Aorta (tissue), 5 donors: ENCODE measurements at regions not wholly inside any gene's neighbourhood (a gene's known extent, or its start where the extent isn't known, plus 50 kb on each side); places are given as distances from the start of the nearest gene placed in this dataset.
A peak's percentile ranks its signal among the peaks of the same experiment; 100 is the strongest.

Experiments
- ATAC-seq: fragments of 200-7000 bp; cut with Tn5 transposase; one replicate; pipeline ENCODE4 v1.9.1; 2022; ENCODE audit warnings: moderate library complexity; ENCODE audit not compliant: low FRiP score
- DNase-seq, 2 donors: peaks; one replicate each; pipeline ENCODE4 v3.0.0-alpha.2; 2020
- H3K27ac ChIP-seq, 2 donors: one replicate each; pipeline ENCODE4 v1.5.1; 2013; ENCODE audit warnings: low read length in 2 of 2, mild to moderate bottlenecking in 2 of 2, moderate library complexity in 2 of 2, control low read depth in 1 of 2, inconsistent platforms in 1 of 2, low read depth in 1 of 2
- H3K27me3 ChIP-seq, 2 donors: one replicate each; pipeline ENCODE4 v1.6.1; 2013; ENCODE audit warnings: control low read depth in 1 of 2, low read length in 1 of 2, mild to moderate bottlenecking in 1 of 2, moderate library complexity in 1 of 2; ENCODE audit not compliant: insufficient read depth in 2 of 2, control insufficient read depth in 1 of 2
- H3K36me3 ChIP-seq, 2 donors: one replicate each; pipeline ENCODE4 v1.6.1; 2013; ENCODE audit warnings: control low read depth in 1 of 2, low read length in 1 of 2, mild to moderate bottlenecking in 1 of 2; ENCODE audit not compliant: insufficient read depth in 2 of 2, control insufficient read depth in 1 of 2
- H3K4me1 ChIP-seq, 2 donors: one replicate each; pipeline ENCODE4 v1.6.1; 2013; ENCODE audit warnings: low read length in 2 of 2, control low read depth in 1 of 2, mild to moderate bottlenecking in 1 of 2, moderate library complexity in 1 of 2; ENCODE audit not compliant: insufficient read depth in 2 of 2, control insufficient read depth in 1 of 2
- H3K4me3 ChIP-seq, 2 donors: one replicate each; pipeline ENCODE4 v1.5.1; 2013; ENCODE audit warnings: low read length in 2 of 2, control low read depth in 1 of 2, mild to moderate bottlenecking in 1 of 2
- H3K9me3 ChIP-seq: one replicate; pipeline ENCODE4 v1.6.1; 2013; ENCODE audit warnings: mild to moderate bottlenecking, low read length; ENCODE audit not compliant: control insufficient read depth
- WGBS, 2 donors: extraction: QIAGEN DNeasy Blood & Tissue Kit; methylation state at CpG; one replicate each; pipeline ENCODE4 v1.1.7; 2013; 5-methylcytosine and 5-hydroxymethylcytosine counted together
- intact Hi-C, 2 donors: fragments of 100-400 bp; cut with DNase I; formaldehyde crosslinking; loops; one replicate each; pipeline versions ENCODE4 v1.14.2 to v1.15.0; 2022
- donor health status: healthy with polysubstance abuse.
- donor health status: Bipolar disorder and iron deficiency.
- donor health status: DM: no; HTN: no; CAD: no.
- donor health status: DM: no; HTN: no; CAD: no.
- donor health status: DM: yes; HTN: yes; CAD: no.

GRCh38 chrX:3257471-3257870 lies 89.0 kb downstream of the MXRA5 start:
- no peaks in the 10 kb centered on the region for H3K27me3 ChIP-seq
- intact Hi-C loops = no loop called here
- no peak for ATAC-seq
- no peak for DNase-seq
- no peaks in the 10 kb centered on the region for H3K36me3 ChIP-seq
- no peaks in the 10 kb centered on the region for H3K9me3 ChIP-seq
- WGBS, 2 donors = 73 to 80% methylated on average over 3 of the region's 3 CpGs
- H3K4me1 ChIP-seq = no peaks in the 10 kb centered on the region
- no peak overlapping the region for H3K4me3 ChIP-seq
- H3K27ac ChIP-seq = no peak overlapping the region

- no peak overlapping the region for H3K4me3 ChIP-seq
- H3K36me3 ChIP-seq = no peaks in the 10 kb centered on the region
- intact Hi-C loops = no loop called here
- H3K9me3 ChIP-seq = no peaks in the 10 kb centered on the region
- DNase-seq (no peak), ATAC-seq (no peak)
- H3K27me3 ChIP-seq = no peaks in the 10 kb centered on the region
- no peak overlapping the region for H3K27ac ChIP-seq
- H3K4me1 ChIP-seq = no peaks in the 10 kb centered on the region
- 79 to 87% methylated on average over 3 of the region's 3 CpGs for WGBS, 2 donors
These were observed 89.6 kb downstream of the MXRA5 start for GRCh38 chrX:3256868-3257267.

GRCh38 chrX:3252744-3253143 lies 93.7 kb downstream of the MXRA5 start:
- intact Hi-C loops = no loop called here
- peak in 1 of 2 donors; percentile 57 for DNase-seq
- H3K36me3 ChIP-seq = no peaks in the 10 kb centered on the region
- 72 to 76% methylated on average over 3 of the region's 3 CpGs for WGBS, 2 donors
- no peaks in the 10 kb centered on the region for H3K27me3 ChIP-seq
- H3K9me3 ChIP-seq = no peaks in the 10 kb centered on the region
- no peak overlapping the region for H3K4me3 ChIP-seq
- H3K27ac ChIP-seq = no peak overlapping the region
- ATAC-seq = no peak
- no peaks in the 10 kb centered on the region for H3K4me1 ChIP-seq

- Histone ChIP-seq H3K36me3 (no peaks in the 10 kb centered on the region), H3K27ac (no peak overlapping the region), H3K27me3 (no peaks in the 10 kb centered on the region), H3K9me3 (no peaks in the 10 kb centered on the region), H3K4me3 (no peak overlapping the region), H3K4me1 (no peaks in the 10 kb centered on the region)
- ATAC-seq (no peak), DNase-seq (no peak)
- 6% methylated on average over 2 of the region's 2 CpGs for WGBS, 2 donors
- intact Hi-C loops = no loop called here
These were observed 95.5 kb downstream of the MXRA5 start for GRCh38 chrX:3250966-3251365.

- H3K27ac ChIP-seq = no peak overlapping the region
- no peaks in the 10 kb centered on the region for H3K4me1 ChIP-seq
- H3K4me3 ChIP-seq = no peak overlapping the region
- H3K27me3 ChIP-seq = no peaks in the 10 kb centered on the region
- peak; percentile 19 for ATAC-seq
- DNase-seq = no peak
- H3K9me3 ChIP-seq = no peaks in the 10 kb centered on the region
- intact Hi-C loops = no loop called here
- no peaks in the 10 kb centered on the region for H3K36me3 ChIP-seq
These were observed 101.5 kb downstream of the MXRA5 start for GRCh38 chrX:3244955-3245354.

- DNase-seq = no peak
- no peak overlapping the region for H3K27ac ChIP-seq
- WGBS, 2 donors = 21 to 38% methylated on average over 7 of the region's 7 CpGs
- H3K9me3 ChIP-seq = no peaks in the 10 kb centered on the region
- H3K36me3 ChIP-seq = no peaks in the 10 kb centered on the region
- no peak overlapping the region for H3K4me3 ChIP-seq
- H3K4me1 ChIP-seq = no peaks in the 10 kb centered on the region
- ATAC-seq = no peak
- no peaks in the 10 kb centered on the region for H3K27me3 ChIP-seq
- intact Hi-C loops = no loop called here
These were observed 102.2 kb downstream of the MXRA5 start for GRCh38 chrX:3244203-3244743.

GRCh38 chrX:3232262-3232923 lies 114.1 kb downstream of the MXRA5 start:
- H3K27me3 ChIP-seq = no peaks in the 10 kb centered on the region
- H3K4me3 ChIP-seq = no peak overlapping the region
- no peak for ATAC-seq
- no peaks in the 10 kb centered on the region for H3K4me1 ChIP-seq
- DNase-seq = no peak
- no peaks in the 10 kb centered on the region for H3K36me3 ChIP-seq
- intact Hi-C loops = no loop called here
- no peak overlapping the region for H3K27ac ChIP-seq
- H3K9me3 ChIP-seq = no peaks in the 10 kb centered on the region
- 50 to 72% methylated on average over 4 of the region's 4 CpGs for WGBS, 2 donors

GRCh38 chrX:3231766-3232165 lies 114.7 kb downstream of the MXRA5 start:
- Histone ChIP-seq H3K4me3 (no peak overlapping the region), H3K36me3 (no peaks in the 10 kb centered on the region), H3K27ac (no peak overlapping the region), H3K9me3 (no peaks in the 10 kb centered on the region), H3K27me3 (no peaks in the 10 kb centered on the region), H3K4me1 (no peaks in the 10 kb centered on the region)
- intact Hi-C loops = no loop called here
- WGBS, 2 donors = 20 to 35% methylated on average over 7 of the region's 7 CpGs
- no peak for DNase-seq
- ATAC-seq = no peak

- Histone ChIP-seq H3K4me1 (no peaks in the 10 kb centered on the region), H3K27me3 (peaks cover 0 to 2% of the 10 kb centered on the region in 2 donors), H3K4me3 (no peak overlapping the region), H3K36me3 (no peaks in the 10 kb centered on the region), H3K27ac (no peak overlapping the region), H3K9me3 (no peaks in the 10 kb centered on the region)
- WGBS, 2 donors = 89 to 92% methylated on average over 2 of the region's 2 CpGs
- intact Hi-C loops = no loop called here
- no peak for ATAC-seq
- no peak for DNase-seq
These were observed 116.0 kb downstream of the MXRA5 start for GRCh38 chrX:3230496-3230895.
